ENCODE measurements at regions not wholly inside any gene's neighbourhood (a gene's known extent, or its start where the extent isn't known, plus 50 kb on each side); places are given as distances from the start of the nearest gene placed in this dataset.
"Not testable (repeated sequence)": the region's sequence is repeated elsewhere in the genome, so short reads cannot be mapped to it uniquely, and the experiment has no call there.

DNA sequence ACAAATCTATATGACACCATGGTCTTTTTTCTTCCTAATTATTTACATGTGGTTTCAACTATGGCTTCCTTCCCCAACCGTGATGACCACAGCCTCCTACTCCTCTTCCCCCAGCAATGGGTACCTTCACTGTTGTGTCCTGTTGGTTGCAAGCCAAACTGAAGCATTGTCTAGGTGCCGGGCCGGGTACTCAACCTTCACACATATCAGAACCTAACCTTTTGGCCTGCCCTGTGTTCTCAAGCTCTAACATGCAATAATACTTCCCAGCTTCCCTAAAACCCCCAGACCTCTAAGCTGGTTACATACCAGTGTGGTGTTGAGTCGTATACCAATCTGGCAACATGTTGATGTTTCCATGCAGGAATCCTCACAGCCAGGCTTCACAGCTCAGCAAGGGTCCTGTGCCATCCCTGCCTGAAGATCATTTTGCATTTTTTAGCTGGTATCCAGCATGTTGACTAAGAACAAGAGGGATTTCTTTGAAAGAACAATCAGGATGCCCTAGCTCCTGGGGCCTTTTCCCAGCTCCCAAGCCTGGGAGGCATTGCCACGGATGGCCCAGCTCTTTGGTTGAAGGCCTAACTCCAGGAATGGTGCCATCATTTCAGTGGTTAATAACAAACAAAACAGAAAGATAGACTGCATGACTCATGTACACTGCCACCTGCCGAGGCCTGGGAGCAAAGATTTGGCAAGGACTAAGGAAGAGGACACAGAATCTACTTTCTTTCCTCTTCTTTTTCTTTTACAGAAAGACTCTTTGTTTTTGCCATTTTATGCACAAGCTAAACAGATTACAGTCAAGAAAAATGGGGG is 373.7 kb upstream of the SALL1 start:
- no peak for DNase-seq

DNA sequence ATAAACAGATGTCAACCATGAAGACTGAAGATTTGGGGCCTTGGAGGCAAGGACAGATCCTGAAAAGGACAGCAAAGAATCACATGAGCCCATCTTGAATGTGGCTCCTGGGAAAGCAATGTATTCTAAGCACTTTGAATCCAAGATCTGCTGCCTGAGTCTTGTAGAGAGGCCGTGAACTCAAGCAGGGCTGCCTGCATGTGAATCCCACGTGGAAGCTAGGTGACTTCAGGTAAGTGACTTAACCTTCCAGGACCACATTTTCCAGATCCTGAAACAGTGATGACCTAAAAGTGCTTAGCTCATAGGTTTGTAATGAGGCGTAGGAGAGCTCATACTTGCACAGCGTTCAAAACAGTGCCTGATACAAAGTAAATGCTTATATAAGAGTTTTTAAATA is 373.0 kb upstream of the SALL1 start:
- DNase-seq = no peak

DNA sequence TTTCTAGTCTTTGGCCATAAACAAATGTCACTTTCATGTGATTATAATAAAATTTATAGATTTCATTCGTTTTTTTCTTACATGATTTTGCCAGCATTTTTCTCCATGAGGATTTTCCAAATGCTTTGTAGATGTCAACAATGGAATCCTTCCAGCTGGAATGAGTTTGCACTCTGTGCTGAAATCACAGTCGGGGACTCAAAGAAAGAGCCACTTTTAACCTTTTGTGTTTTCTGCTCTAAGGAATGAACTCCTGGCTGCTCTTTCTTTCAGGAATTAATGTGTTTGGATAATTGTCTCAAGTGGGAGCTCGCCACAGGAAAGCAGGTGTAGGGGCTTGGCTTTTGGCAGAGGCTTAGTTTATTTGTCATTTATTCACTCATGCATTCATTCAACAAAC is 372.3 kb upstream of the SALL1 start:
- no peak for DNase-seq

DNA sequence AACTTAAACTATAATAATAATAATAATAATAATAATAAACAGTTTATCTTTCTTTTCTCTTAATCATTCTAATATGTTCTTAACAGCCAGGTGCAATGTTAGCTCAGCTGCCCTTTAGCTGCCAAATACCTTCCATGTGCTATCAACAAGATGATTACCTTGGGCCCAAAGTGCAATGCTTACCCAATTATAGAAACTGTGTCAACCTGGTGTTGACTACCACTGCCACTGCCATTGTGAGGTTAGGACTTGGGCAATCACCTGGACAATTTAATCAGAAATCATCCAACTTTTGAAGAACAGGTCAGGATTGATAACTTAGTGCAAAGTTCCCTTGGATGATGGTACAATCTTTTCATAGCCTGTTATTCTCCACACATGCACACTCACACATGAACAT is 371.8 kb upstream of the SALL1 start:
- no peak for DNase-seq

DNA sequence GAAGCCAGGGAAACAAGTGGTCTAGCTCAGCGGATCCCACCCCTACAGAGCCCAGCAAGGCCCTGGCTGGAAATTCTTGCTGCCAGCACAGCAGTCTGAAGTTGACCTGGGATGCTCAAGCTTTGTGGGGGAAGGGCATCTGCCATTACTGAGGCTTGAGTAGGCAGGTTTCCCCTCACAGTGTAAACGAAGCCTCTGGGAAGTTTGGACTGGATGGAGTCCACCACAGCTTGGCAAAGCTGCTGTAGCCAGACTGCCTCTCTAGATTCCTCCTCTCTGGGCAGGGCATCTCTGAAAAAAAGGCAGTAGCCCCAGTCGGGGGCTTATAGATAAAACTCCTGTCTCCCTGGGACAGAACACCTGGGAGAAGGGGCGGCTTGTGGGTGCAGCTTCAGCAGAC is 365.9 kb upstream of the SALL1 start:
- DNase-seq = not testable (repeated sequence)

DNA sequence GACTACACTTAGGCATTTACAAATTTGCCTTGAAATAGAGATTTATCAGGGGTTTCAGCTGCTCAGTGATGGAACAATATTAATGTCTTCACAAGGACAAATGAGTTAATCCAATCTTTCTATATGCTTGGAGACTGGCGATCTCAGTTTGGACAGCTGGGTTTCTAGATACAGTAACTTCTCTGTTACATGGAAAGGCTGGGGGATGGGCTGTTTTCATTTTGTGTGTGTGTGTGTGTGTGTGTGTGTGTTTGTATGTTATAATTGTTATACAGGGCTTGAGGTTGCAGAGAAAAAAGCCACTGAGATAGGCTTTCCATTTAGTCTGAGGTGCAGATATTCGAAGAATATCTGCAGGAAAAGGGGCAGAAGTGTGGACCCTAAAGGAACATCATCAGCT is 359.3 kb upstream of the SALL1 start:
- DNase-seq = no peak

DNA sequence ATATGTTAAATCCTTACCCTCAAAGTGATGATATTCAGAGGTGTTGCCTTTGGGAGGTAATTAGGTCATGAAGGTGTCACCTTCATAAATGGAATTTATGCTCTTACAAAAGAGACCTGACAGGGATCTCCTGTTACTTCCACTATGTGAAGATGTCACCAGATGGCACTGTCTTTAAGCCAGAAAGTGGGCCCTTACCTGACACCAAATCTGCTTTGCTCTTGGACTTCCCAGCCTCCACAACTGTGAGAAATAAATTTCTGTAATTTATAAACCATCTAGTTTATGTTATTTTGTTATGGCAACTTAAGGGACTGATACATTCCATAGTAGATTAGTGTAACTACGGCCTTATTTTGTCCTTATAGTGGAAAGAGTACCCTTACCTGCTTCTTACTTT is 358.3 kb upstream of the SALL1 start:
- DNase-seq = no peak

DNA sequence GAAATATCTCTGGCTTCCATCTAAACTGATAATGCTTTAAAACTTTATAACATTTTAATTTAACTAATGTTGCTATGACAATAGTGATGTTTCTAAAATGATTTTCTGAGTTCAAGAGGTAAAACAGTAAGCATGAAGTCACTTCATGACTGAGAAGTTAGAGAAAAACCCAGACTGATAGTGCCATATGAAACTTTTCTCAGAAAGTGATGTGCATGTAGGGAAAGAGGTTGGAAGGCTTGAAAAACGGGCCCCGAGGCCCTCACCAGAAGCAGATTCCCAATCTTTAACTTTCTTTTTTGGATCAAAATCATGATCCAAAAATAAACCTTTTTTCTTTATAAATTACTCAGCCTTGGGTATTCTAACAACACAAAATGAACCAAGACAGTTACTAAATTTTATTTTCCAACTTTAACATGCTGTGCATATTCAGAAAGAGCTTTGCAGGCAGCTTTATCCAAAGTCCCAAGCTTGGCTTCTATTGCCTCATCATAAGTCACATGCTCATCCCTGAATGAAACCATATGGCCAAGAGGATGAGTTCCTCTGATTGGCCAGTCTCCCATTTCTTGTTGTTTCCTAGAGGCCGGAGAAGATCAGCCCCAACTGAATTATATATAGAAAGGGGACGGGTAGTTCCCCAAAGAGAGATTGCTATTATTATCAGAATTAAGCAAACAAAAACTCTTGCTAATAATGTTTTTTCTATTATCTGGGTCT is 357.6 kb upstream of the SALL1 start:
- DNase-seq = no peak

DNA sequence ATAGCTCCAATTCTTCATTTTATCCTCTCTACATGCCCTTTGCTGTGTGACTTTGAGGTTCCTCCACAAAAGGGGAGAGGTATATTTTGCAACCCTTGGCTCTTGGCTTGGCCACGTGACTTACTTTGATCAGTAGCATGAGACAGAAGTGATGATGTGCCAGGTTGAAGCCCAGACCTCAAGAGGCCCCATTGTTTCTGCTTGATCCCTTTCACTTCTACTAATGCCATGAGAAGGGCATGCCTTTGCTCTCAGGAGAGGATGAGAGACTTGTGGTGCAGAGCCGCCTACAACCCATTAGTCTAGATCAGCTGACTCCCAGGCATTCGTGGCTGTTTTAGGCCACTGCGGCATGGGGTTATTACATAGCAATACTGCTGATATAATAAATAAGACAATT is 356.2 kb upstream of the SALL1 start:
- DNase-seq = no peak

DNA sequence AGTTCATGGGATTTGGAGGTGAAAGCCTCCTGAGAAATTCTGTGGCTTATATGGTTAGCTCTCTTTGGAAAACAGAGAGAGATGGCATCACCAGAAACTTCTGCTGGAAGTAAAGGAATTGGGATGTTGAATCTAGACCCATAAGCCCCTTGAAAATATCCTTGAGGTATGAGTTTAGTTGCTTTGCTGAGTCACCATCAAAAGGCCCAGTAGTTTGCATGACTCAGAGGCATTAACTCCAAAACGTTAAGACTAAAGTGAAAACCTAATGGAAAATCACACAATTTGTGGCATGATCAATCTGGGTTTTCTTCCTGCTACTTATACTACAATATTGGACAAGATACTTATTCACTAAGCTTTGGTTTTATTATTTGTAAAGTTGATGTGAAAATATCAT is 349.2 kb upstream of the SALL1 start:
- no peak for DNase-seq

DNA sequence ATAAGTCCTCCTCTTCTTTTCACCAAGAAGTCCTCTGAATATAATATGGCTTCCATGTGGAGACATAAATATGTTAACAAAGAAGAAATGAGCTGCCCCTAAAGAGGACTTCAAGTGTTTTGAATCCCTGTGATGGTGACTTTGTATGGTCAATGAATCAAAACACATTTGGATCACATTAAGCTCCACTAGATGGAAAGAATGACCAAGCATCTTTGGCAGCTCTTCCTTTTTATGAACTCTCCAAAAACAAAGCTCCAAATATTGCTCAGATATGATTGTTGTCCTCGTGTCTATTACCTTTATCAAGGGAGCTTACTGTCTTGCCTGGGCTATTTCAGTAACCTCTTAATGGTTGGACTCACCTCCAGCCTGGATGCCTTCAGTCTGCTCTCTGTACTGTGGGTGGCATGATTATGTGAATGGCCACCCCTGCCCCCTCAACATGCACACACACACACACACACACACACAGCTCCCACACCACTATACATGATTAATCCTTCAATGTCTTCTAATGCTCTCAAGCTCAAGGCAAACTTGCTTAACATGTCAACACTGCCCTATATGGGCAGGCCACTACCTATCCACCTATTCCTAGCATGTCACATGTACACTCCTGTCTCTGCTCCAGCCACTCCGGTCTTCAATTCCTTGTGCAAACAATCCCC is 346.6 kb upstream of the SALL1 start:
- no peak for DNase-seq

DNA sequence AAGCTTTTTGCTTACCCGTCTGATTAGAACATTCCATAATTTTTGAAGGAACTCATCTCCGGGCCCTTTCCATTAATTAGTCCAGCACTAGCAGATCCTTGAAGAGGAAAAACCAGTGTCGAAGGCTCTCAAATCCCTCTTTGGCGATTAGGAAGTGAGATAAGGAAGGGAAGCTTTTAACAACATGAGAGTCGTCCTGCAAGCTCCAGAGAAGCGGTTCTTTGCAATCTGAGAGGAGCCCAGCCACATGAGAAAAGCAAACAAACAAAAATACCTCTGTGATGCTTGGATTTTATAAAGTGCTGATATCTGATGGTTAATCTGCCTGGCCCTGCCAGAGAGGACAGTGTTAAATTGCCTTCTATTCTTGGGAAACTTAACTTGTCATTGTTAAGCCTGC is 339.8 kb upstream of the SALL1 start:
- no peak for DNase-seq

DNA sequence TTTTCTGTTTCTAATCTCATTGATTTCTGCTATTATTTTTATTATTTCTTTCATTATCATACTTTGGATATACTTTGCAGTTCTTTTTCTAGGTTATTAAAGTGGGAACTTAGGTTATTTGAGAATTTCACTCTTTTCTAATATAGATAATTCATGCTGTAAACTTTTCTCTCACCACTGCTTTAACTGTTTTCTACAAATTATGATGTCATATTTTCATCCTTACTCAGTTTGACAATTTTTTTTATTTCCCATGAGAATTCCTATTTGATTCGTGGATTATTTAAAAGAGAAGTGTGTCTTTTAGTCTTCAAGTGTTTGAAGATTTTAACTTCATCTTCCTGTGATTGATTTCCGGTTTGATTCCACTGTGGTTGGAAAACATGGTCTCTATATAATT is 336.8 kb upstream of the SALL1 start:
- no peak for DNase-seq

DNA sequence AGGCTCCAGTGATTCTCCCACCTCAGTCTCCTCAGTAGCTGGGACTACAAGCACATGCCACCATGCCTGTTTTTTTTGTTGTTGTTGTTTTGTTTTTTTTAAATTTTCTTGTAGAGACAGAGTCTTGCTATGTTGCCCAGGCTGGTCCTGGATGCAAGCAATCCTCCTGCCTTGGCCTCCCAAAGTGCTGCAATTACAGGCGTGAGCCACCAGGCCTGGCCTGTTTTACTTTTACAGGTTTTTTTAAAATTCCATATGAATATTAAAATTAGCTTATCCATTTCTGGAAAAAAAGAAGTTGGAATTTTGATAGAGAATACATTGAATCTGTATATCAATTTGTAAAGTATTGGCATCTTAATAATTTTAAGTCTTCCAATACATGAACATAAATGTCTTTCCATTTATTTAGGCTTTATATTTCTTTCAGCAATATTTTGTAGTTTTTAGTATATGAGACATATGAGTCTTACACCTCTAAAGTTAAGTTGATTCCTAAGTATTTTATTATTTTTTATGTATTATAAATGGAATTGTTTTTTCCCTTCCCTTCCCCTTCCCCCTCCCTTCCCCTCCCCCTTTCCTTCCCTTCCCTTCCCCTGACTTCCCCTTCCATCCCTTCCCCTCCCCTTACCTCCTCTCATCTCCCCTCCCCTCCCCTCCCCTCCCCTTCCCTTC is 323.5 kb upstream of the SALL1 start:
- no peak for DNase-seq

DNA sequence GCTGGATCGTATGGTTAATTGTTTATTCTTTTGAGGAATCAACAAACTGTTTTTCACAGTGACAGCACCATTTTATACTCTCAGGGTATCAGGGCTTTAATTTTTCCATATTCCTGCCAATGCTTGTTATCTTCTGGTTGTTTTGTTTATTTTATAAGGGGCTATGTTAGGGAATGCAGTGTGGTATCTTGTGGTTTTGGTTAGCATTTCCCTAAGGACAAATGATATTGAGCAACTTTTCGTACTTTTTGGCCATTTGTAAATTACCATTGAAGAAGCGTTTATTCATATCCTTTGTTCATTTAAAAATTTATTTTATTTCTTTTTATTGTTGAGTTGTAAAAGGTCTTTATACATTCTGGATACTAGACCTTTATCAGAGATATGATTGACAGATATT is 322.0 kb upstream of the SALL1 start:
- DNase-seq = no peak

DNA sequence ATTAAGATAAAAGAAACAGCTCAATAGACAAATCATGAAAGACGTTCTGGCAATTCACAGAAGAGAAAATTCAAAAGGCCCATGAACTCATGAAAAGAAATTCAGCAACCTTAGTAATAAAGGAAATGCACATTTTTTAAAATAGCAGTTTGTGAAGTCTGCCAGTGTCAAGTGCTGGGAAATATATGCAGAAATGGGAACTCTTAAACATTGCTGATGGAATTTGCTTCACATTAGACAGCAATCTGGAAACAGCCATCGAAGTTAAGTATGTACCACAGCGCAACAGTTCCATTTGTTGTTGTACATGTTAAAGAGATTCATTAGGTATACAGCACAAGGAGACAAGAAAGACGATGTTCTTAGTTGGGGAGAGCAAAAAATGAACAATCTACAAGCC is 319.4 kb upstream of the SALL1 start:
- DNase-seq = no peak

DNA sequence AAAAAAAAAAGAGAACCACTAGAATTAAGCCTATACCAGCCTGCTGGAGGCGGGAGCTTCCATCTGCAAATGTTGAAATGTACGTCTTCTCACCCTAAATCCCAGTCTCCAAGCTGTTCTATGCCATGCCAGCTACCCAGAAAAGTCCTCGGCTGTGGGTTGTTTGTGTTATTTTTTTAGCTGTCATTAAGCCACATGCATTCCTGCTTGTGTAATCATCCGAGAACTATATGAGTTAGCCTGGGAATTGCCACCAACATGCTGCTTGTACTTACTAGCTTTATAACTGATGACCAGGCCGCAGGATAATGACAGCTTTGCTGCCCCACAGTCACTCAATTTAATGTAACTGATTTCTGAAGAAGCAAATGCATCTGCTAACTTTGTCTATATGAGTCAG is 313.9 kb upstream of the SALL1 start:
- no peak for DNase-seq

DNA sequence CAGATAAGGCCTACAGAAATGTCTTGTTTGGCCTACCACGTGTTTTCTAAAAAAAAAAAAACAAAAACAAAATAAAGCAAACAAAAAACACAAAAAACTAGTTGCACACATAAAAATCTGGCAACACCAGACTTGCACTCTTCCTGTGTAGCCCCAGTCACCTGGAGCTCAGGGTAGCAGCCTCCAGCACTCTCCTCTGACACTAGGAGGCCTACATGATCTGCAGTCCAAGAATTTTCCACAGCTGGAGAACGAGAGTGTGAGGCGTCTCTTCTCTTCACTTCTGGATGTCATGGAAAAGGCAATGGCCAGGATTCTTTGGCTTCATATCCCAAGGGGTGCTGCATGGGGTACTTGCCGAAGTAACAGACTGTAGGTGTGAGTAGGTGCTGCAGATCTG is 310.2 kb upstream of the SALL1 start:
- DNase-seq = no peak

DNA sequence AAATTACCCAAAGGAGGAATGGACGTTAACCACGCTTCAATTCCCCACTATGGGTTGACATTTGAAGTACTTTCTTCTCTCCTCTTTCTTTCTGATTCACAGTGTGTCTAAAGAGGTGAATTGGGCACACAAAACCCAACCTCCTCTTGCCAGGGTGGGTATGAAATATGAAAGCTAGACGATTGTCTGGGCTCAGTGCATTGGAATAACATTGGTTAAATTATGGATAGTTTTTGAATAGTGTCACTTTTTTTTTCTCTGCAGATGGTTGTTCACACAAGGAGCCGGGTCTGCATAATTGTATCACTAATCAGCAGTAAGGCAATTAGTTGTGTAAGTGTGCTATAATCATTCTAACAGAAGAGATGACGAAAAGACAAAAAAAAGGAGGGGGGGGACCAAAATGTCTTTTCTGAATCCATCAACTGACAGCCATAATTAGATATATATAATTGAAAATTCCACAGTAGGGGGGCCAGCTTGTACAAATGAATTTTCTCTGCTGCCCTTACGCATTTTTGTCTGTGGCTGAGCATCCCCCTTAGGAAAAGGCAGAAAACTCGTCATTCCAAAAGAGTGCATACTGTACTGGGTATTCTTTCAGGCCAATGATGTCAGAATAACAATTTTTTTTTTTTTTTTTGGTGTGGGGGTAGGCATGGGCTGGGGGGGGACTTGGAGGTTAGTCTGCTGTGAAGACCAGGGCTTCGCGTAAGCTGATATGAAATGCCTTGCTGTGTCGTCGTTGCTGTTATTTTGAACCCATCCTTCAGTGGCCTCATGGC is 307.5 kb upstream of the SALL1 start:
- no peak for DNase-seq

DNA sequence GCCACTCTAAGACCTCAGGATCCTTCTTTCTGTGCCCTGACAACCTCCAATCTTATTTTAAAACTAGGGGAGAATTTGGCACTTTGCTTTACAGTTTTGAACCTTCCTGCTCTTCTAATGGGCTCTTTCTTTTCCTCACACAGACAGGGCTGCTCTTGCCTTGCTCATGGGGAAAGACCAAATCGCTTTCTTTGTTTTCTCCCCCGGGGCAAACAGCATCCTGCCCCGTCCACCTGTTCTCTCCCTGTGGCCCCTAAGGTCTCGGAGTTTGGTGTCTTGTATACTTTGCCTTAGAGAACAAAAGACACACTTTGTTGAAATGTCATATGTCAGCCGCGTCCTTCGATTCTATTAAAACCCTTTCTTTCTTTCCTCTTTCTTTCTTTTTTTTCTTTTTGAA is 306.7 kb upstream of the SALL1 start:
- DNase-seq = no peak

DNA sequence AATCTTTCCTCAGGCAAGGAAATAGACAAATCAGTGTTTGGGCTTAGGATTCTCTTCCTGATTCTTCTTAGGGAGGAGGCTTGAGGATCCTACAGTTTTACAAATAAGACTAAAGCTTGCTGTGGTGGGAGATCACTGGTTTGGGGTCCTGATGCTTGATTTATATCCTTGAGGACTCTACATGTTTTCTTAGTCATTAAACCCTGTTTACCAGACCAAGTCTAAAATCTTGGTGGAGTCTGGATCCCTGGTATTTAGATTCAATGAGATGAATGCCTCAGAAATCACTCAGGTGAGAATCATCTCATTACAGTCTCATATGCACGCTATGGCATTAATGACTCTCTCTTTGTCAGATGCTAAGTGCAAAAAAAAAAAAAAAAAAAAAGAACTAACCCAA is 304.3 kb upstream of the SALL1 start:
- no peak for DNase-seq

DNA sequence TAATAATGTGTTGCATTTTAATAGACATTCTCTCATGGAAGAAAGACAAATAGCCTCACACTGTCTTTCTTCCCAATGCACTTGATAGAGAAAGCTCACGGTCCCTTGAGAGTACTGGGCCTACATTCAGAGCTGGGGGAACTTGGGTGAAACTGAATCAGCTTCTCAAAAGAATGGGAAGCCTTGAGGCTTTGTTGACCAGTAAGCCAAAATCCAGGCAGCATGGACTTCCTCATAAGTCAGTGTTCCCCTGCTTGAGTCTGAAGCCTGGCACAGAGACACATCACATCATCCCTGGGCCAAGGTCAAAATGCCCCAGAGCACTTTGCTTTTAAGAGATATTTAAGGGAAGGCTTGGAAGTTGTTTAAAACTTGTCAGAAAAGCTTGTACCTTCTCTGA is 302.2 kb upstream of the SALL1 start:
- DNase-seq = no peak

DNA sequence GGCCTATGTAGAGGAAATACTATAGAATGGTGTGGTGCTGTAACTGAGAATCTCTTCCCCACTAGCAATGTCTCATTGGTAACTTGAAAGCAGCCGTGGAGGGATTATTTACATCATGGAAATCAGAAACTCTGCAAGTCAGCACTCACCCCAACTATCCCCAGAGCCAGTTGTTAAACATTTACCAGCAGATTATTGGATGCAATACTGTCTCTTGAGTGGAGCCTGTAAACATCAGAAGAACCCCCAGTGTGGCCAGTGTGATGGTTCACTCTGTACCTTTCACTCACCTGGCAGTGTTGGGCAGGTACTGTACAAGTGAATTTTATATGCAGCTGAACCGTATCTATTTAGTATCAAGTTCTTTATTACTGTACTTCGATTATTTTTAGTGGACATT is 299.8 kb upstream of the SALL1 start:
- DNase-seq = no peak
